ENCODE measurements at regions not wholly inside any gene's neighbourhood (a gene's known extent, or its start where the extent isn't known, plus 50 kb on each side); places are given as distances from the start of the nearest gene placed in this dataset.
"Not testable (repeated sequence)": the region's sequence is repeated elsewhere in the genome, so short reads cannot be mapped to it uniquely, and the experiment has no call there.

DNA sequence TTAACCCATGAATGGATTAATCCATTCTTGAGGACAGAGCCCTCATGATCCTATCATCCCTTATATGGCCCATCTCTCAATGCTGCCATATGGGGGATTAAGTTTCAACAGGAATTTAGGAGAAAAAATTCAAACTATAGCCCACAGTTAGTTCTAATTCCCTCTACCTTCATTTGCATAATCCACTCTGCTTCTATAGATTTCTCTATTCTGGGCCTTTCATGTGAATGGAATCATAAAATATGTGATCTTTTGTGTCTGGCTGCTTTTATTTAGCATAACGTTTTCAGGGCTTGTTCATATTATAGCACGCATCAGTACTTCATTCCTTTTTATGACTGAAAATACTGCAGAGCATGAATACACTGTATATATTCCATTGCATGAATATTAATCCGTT, 55.4 kb downstream of the CTSL start:
- no peak for DNase-seq (ENCODE audit: low spot score)

DNA sequence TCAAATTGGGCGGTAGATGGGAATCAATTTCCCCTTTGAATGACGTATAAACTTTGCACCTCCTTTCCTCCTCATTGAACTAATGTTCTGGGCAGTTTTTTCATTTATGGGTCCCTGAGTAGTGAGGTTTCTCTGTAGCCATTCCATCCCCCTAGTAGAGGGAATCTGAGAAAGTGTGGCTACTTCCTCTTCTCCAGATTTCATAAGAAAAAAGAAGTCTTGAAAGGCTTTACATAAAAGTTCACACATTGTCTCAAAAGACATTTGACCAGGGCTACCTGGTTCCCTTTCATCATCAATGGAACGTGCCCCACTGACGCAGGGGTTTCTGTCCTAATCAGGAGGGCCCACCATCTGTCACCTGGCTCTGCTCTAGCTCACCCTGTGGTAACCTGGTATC, 57.3 kb downstream of the CTSL start:
- no peak for DNase-seq (ENCODE audit: low spot score)

- DNase-seq (ENCODE audit: low spot score), result not testable (repeated sequence)
Measured at GRCh38 chr9:87785315-87785970, 59.5 kb downstream of the CTSL start.

DNA sequence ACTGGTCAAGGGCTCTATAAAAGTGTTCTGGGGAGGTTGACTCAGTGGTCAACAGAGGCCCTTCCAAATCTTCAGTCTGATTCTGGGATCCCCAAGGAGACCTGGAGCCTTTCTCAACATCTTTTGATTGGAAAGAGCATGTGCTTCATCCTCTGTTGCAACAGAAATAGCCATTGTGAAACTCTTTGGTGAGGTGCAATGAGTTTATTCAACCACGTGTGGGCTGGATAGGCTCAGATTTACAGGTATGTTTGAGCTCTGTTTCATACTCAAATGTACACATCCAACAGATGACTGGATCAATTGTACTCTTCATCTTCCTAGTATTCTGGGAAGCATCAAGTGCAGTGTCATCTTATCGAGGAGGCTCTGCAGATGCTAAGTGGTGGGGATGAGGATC, 60.5 kb downstream of the CTSL start:
- no peak for DNase-seq (ENCODE audit: low spot score)

DNA sequence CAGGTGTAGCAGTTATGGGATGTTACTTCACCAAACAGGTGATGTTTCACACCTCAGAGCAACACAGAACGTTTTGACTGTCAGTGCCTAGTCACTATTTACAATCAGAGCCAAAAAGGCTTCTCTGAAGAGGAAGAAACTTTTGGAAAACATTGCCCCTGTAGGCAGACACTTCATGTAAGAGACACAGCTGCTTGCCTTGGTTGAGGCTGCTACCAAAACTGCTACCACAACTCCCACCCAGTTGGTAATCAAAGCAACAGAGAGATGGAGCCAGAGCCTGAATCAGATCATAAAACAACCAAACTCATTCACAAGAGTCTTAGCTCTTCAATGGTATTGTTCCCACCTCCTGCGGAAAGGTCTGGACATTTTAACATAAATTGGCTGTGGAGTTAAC, 61.0 kb downstream of the CTSL start:
- DNase-seq (ENCODE audit: low spot score), result no peak

DNA sequence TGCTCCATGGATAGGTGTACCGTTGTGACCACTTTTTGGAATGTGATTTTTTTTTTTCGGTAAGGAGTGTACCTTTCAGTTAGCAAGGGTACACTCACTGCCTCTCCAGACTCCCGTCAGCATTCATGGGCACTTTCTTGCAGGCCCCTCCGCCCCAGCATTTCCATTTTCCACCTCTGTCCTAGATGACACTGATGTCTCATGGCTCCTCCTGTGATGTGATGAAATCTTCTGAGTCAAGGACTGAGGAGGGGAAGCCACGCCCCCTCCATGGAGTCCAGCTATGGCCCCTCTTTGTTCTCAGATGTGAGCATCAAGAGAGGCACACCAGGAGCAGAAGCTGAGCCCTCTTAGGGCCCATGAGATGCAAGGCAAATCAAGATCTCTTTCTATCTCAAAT, 61.8 kb downstream of the CTSL start:
- no peak for DNase-seq (ENCODE audit: low spot score)

GRCh38 chr9:87792831-87793288, 66.9 kb downstream of the CTSL start:
- peak; percentile 67 for DNase-seq (ENCODE audit: low spot score)

GRCh38 chr9:87793292-87793691, 67.4 kb downstream of the CTSL start:
- no peak for DNase-seq (ENCODE audit: low spot score)

DNA sequence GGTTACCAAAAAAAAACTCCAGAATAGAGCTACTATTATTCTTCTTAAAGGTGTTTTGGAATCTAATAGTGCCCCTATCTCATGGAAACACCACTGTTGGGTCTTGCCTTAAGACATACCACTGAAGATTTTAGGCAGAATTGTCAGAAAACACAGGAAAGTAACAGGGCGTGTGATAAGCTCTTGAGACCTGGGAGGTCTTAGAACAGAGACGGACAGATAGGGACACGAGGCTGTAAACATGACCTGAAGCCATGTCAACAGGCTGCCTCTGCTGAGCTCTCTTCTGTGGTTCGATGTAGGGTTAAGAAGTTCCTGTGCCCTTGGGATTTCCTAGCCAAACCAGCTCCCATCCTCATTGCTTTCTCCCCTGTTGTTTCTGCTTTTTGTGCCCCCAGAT, 69.3 kb downstream of the CTSL start:
- DNase-seq (ENCODE audit: low spot score), result no peak

GRCh38 chr9:87796196-87796595, 70.3 kb downstream of the CTSL start:
- DNase-seq (ENCODE audit: low spot score), result no peak

DNA sequence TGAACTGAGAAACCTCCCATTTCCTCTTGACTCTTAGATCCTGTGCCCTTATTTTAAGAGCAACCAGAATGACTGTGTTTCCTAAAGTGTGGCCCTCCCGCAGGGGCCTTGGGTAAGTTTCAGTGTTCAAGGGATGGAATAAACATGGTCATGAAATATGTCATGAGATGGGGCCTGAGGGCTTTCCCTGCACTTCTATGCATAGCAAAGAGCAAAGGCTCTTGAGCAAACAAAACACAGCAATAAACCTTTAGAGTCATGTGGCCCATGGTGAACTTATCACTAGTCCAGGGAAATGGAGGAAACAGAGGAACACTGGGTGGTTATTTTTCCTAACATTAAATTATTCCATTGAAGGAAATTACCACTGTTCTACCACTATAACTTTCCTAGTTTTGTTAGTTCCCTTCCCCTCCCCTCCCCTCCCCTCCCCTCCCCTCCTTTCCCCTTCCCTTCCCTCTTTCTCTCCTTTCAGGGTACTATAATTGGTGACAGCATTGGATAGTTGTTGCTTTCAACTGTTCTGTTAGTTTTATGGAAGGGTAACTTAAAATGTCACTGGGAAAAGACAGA, 72.4 kb downstream of the CTSL start:
- DNase-seq (ENCODE audit: low spot score), result no peak

DNA sequence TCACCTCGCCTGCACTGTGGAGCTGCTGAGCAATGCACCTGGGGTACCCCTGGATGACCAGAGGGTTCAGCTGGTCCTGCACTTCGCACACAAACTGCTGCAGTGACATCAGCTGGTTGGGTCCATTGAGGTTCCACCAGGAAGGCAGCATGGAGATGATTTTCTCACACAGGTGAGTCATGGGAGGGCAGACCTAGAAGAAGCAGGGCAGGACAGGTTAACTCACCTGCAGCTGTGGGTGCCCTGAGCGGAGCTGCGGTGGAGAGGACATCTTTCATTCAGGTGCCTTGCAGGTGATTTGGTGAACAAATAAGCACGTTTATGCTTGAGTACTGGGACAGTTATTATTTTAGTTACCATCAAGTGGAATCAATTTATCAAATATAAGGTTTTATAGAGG, 73.6 kb downstream of the CTSL start:
- no peak for DNase-seq (ENCODE audit: low spot score)

- DNase-seq (ENCODE audit: low spot score), result no peak
Measured at GRCh38 chr9:87800456-87800855, 74.5 kb downstream of the CTSL start.

DNA sequence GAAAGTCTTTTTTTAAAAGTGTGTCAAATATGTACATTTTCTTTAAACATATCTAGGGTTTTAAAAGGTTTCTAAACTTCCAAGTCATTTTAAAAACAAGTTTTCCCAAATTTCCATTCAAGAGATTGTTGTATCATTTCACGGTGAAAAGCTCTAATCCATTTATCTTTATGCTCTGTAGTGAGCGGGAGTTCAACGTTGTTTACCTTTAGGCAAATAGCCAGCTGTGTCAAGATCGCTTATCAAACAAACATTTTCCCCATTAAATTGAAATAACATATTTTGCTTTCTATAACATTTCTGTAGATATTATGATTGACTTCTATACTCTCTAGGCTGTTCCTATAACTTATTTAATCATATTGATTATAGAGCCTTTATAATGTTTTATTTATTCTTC, 75.1 kb downstream of the CTSL start:
- DNase-seq (ENCODE audit: low spot score), result no peak

- DNase-seq (ENCODE audit: low spot score), result no peak
Measured at GRCh38 chr9:87803166-87803565, 77.2 kb downstream of the CTSL start.

- DNase-seq (ENCODE audit: low spot score), result no peak
Measured at GRCh38 chr9:87803623-87804345, 77.9 kb downstream of the CTSL start.

DNA sequence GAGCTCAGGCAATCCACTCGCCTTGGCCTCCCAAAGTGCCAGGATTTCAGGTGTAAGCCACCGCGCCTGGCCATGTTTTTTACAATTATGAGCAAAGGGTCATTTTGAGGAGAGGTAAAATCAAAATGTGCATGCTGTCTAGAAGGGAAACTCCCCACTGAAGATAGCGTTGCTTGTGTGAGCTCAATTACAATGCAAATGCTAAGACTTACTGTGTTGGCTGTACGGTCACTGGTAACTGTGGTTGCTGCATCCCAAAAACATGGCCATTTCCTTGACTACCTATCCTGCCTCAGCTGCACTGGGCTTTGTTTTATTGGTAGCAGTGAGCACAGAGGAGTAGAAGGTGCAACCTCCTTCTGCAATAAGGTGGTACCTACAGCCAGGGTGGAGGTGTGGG, 77.4 kb upstream of the SPATA31E1 start:
- DNase-seq (ENCODE audit: low spot score), result no peak

DNA sequence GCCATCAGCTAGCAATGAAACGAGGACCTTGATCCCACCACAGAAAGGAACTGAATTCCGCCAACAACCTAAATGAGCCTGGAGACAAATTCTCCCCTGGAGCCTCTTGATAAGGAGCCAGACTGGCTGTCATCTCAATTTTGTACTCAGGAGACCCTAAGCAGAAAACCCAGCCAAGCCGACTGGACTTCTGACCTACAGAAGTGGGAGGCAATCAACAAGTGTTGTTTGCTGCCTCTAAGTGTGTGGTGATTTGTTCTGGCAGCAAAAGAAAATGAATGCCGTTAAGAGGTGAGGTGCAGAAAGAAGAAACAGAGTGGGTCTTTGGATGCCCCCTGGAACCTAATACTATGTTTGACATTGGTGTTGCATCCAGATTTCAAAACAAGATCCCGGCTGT, 72.7 kb upstream of the SPATA31E1 start:
- DNase-seq (ENCODE audit: low spot score), result no peak

DNA sequence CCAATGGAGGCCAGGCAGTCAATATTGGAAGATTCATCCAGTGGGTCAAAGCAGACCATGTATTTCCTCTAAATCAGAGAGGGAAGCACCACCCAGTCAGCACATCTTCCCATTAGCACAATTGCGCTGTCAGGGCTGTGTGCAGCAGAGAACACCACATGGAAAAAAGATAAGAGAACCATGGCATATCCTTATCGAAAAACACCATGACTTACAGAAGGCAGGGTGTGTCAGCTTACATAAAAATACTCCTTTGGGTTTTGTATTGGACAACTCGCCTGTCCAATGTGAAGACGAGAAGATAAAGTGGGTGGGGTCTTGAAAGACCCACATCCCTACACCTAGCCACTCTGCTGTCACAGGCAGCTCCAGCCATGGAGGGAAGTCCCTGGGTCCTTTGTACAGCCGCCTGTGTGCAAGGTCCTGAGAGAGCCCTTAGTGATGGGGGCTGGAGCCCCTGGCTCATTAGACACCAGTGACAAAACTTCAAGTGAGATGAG, 71.9 kb upstream of the SPATA31E1 start:
- DNase-seq (ENCODE audit: low spot score), result no peak

- DNase-seq (ENCODE audit: low spot score), result no peak
Measured at GRCh38 chr9:87812375-87813118, 70.1 kb upstream of the SPATA31E1 start.

GRCh38 chr9:87813119-87813463, 69.6 kb upstream of the SPATA31E1 start:
- no peak for DNase-seq (ENCODE audit: low spot score)

DNA sequence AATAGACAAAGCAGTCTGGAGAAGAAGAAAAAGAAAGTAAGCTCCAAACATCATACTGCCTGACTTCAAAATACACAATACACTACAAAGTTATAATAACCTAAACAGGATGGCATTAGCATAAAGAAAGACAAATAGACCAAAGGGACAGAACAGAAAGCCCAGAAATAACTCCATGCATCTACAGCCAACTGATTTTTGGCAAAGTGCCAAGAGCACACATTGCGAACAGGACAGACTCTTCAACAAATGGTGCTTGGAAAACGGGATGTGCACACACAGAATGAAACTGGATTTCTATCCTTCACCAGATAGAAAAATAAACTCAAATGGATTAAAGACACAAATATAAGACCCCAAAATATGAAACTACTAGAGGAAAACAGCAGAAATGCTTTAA, 66.6 kb upstream of the SPATA31E1 start:
- DNase-seq (ENCODE audit: low spot score), result no peak

DNA sequence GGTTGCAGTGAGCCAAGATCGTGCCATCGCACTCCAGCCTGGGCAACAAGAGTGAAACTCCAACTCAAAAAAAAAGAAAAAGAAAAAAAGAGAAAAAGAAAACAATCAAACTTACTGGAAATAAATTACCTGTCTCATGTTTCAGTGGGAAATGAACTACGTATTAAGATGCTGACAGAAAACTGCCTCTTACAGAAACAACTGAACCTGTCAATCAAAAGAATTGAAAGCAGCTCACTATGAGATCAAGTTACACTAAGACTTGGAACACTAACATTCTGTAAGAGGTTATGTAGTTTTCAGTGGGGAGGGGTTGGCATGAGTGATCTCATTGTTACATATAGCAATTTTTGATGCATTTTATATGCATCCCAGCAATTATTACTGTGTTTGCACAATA, 64.4 kb upstream of the SPATA31E1 start:
- no peak for DNase-seq (ENCODE audit: low spot score)

All from LoVo (cell line).